NCI-H526 (cell line): ENCODE measurements at regions not wholly inside any gene's neighbourhood (a gene's known extent, or its start where the extent isn't known, plus 50 kb on each side); places are given as distances from the start of the nearest gene placed in this dataset.

Source experiments
- DNase-seq, 2 experiments: peaks; one replicate each; lab custom pipeline; 2025; lab: John Stamatoyannopoulos, UW

DNA sequence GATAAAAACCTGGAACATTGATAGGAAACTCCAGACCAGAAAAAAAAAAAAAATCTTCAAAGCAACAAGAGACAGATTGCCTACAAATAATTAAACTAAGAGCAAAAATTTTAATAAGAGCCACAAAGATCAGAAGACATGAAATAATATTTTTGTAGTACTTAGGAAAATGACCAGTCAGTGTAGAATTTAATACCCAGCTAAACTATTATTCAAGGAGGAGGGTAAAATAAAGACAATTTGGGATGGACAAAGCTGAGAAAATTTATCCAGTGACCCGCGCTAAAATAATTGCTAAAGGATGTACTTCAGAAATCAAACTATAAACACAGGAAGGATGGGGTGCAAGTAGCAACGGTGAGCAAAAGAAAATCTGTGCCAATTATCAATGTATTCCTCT is 133.2 kb downstream of the AQP9 start:
- DNase-seq = no peak

DNA sequence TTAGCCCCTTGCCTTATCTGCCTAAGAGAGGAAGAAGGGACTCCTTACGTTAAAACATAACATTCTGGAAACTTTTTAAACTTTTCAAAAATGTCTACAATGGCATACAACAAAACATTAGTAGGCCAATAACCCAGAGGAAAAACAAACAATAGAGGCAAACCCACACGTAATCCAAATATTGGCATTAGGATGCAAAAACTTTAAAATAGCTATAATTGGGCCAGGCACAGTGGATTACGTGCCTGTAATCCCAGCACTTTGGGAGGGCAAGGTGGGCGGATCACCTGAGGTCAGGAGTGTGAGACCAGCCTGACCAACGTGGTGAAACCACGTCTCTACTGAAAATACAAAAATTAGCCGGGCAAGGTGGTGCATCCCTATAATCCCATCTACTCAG is 134.9 kb downstream of the AQP9 start:
- no peak for DNase-seq

DNA sequence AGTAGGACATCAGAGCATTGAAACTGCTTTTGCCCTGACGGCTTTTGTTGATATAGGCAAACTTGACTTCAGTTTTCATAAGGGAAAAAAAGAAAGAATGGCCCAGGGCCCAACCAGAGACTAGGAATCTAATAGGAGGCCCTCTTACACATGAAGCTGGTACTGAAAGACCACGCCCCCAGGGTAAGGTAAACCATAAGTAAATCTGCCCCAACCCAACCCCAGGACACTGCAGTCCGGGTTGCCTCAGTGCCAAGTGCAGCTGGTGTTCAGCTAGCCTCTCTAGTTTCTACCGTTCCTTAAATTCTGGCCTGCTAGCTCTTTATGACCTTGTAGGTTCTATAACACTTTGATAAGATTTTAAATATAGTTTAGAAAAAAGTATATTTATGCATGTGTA is 136.7 kb downstream of the AQP9 start:
- DNase-seq = peak; percentile 96 to 97

GRCh38 chr15:58275785-58276184 is 137.6 kb downstream of the AQP9 start:
- DNase-seq = no peak

DNA sequence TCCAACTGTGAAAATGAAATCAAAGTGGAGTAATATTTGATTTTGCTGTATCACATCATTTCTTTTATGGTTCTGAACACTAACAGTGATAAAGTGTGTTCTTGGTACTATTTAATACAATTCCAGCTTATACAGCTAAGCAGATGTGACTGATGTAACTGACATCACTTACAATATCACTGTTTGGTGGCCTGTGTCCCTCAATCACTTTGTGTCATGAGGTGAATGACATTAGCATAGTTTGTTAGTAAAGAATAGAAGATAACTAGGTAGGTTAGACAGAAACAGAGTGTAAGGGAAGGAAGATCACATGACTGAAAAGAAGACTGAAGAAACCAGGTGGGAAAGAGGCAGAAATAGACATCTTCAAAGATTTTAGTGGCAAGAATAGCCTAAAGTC is 138.7 kb downstream of the AQP9 start:
- DNase-seq = no peak

- DNase-seq = no peak
Observed at GRCh38 chr15:58277333-58277732, 139.2 kb downstream of the AQP9 start.

DNA sequence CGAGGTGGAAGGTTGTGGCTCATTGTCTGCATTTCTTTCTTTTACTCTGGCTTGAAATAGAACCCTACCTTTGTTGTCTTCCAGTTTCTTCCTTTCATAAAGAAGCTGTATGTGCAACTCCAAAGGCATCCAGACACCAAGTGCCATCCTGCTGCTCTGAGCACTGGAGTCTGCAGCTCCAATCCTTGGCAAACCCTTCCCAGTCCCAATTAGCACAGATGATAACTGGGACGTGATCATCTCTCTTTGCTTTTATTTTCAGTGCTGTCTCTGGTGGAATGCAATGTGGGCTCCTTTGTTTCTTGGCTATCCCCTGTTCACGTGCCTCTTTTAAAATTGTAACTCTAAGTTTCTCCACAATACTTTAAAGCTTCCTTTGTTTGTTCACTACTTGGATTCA is 140.9 kb downstream of the AQP9 start:
- DNase-seq = no peak

- no peak for DNase-seq
Observed at GRCh38 chr15:58279654-58280053, 141.5 kb downstream of the AQP9 start.

GRCh38 chr15:58282060-58282708 is 144.0 kb downstream of the AQP9 start:
- DNase-seq = no peak

- no peak for DNase-seq
Observed at GRCh38 chr15:58283302-58283701, 145.1 kb downstream of the AQP9 start.

- no peak for DNase-seq
Observed at GRCh38 chr15:58284293-58284692, 146.1 kb downstream of the AQP9 start.

- no peak for DNase-seq
Observed at GRCh38 chr15:58285212-58285920, 146.4 kb upstream of the LIPC start.

DNA sequence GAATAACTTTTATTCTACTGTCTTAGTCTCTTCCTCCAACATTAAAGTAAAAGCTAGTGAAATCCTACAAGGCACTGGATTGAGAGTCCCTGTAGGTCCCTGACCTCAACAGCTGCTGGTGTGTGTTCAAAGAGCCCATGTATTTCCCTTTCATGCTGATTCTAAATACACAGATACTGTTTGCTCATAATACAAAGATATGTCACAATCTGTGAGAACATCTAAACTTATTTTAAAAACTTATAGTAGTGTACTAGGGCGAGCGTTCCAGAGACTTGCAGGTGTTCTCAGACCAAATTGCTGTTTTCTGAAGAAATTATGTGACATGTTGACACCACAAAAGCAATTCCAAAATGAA is 145.9 kb upstream of the LIPC start:
- DNase-seq = no peak

- DNase-seq = no peak
Observed at GRCh38 chr15:58286523-58286922, 145.3 kb upstream of the LIPC start.

DNA sequence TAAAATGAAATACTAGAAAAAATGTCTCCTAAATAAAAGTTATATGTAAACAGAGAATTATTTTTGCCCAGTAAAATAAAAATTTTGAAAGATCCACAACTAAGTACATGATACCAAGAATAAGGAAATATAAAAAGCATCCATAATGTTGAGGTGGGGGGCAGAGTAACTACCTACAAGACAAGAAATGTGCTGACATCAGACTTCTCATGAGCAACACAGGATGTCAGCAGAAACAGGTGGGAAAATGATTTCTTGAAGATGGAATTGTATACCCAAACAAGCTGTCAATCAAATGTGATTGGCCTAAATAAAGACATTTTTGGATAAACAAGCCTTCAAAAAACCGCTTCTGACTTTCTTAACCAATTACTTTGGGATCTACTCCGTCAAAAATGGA is 143.9 kb upstream of the LIPC start:
- DNase-seq = no peak

DNA sequence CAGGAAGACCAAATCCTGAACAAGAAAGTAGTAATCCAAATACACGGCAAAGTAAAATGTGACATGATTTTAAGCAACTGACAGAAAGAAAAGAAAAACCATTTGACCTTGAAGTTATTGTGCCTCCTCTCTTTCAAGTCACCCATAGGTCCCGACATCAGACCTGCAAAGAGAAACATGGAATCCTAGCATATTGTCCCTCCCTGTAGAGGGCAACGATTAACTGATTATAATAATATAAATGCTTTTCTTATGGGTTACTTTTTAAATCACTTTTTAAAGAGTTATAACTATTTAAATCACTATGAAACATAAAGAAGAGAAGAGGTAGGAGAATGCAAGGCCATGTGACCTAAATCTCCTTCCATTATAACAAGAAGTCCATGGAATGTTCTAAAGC is 143.2 kb upstream of the LIPC start:
- no peak for DNase-seq

- DNase-seq = no peak
Observed at GRCh38 chr15:58291848-58292247, 139.9 kb upstream of the LIPC start.

- no peak for DNase-seq
Observed at GRCh38 chr15:58292751-58293175, 139.0 kb upstream of the LIPC start.

GRCh38 chr15:58293622-58294550 is 137.9 kb upstream of the LIPC start:
- peak in 1 of 2 experiments; percentile 29 for DNase-seq

DNA sequence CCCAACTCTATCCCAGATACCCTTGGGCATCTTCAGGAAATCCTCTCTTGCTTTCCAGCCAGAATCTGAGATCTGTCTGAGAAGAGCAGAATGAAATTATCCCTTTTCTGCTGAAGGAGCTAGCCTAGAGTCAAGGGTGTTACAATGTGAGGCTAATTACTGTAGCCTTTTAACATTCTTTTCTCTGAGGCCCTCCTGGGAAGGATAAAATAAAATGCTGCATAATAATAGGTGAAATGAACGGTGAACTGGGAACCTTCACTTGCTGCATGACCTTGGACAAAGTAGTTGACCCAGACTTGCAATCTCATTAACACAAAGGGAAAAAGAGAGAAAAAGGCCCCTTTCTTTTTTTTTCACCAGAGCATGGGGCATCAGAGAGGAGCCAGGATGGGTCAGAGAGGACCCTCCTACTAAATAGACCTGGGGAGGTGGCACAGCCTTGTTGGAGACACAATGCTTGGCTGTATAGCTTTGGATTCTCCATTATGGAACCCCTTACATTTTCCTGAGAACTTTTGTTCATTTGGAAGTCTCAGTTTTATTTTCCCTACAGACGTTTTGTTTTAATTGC is 137.0 kb upstream of the LIPC start:
- DNase-seq = no peak

GRCh38 chr15:58295637-58296215 is 136.1 kb upstream of the LIPC start:
- DNase-seq = no peak

- DNase-seq = no peak
Observed at GRCh38 chr15:58296276-58296675, 135.5 kb upstream of the LIPC start.
